Transverse colon (tissue), 4 donors: ENCODE measurements at regions not wholly inside any gene's neighbourhood (a gene's known extent, or its start where the extent isn't known, plus 50 kb on each side); places are given as distances from the start of the nearest gene placed in this dataset.

Source experiments
- DNase-seq: peaks from one replicate; pipeline ENCODE4 v3.0.0-alpha.2; 2019
- H3K27ac ChIP-seq, 4 donors: fragments of 200-600 bp; sonication (generic); 2 replicates each; pipeline ENCODE4 v1.5.1; 2016 to 2018; ENCODE audit warnings: inconsistent platforms in 4 of 4
- H3K27me3 ChIP-seq: fragments of 200-600 bp; sonication (generic); 2 replicates; pipeline ENCODE4 v1.5.1; 2017; ENCODE audit warnings: inconsistent platforms
- H3K36me3 ChIP-seq, 4 donors: fragments of 200-600 bp; sonication (generic); 2 replicates each; pipeline ENCODE4 v1.5.1; 2017 to 2019; ENCODE audit warnings: inconsistent platforms in 4 of 4
- H3K4me1 ChIP-seq, 4 donors: fragments of 200-600 bp; sonication (generic); 2 replicates each; pipeline ENCODE4 v1.5.1; 2017 to 2020; ENCODE audit warnings: inconsistent platforms in 4 of 4
- H3K4me3 ChIP-seq, 4 donors: fragments of 200-600 bp; sonication (generic); 1 replicate in 1 of 4; 2 replicates in 3 of 4; pipeline versions ENCODE4 v1.5.1 to v1.6.1; 2017 to 2019; ENCODE audit warnings: inconsistent platforms in 4 of 4
- H3K9me3 ChIP-seq, 2 donors: fragments of 200-600 bp; sonication (generic); 2 replicates each; pipeline ENCODE4 v1.5.1; 2017 to 2019; ENCODE audit warnings: inconsistent platforms in 2 of 2
- EP300 ChIP-seq: sonication (generic); formaldehyde crosslinking; IDR thresholded peaks from one replicate; pipeline ENCODE4 v1.6.1; 2017; ENCODE audit warnings: antibody characterized with exemption, low read depth
- POLR2A ChIP-seq: fragments of 450-650 bp; IDR thresholded peaks from one replicate; pipeline ENCODE4 v1.6.1; 2016; ENCODE audit warnings: antibody characterized with exemption, mild to moderate bottlenecking, moderate library complexity
- POLR2AphosphoS5 ChIP-seq, 3 donors: sonication (generic); formaldehyde crosslinking; IDR thresholded peaks; one replicate each; pipeline ENCODE4 v1.6.1; 2016; ENCODE audit warnings: antibody characterized with exemption in 3 of 3
- WGBS, 2 donors: methylation state at CpG; one replicate each; pipeline ENCODE4 v1.1.5; 2018; ENCODE audit warnings: low coverage in 1 of 2; 5-methylcytosine and 5-hydroxymethylcytosine counted together
- in situ Hi-C, 4 donors: fragments of 200-750 bp; cut with MboI; loops; one replicate each; pipeline versions ENCODE4 v1.15.0 to v1.15.1; 2017; ENCODE audit warnings: low sequenced_read_pairs in 3 of 4, low pct_ligation_motif_present in 1 of 4, low pct_unique_long_range_greater_than_20kb in 1 of 4
- intact Hi-C: fragments of 100-400 bp; cut with DNase I; formaldehyde crosslinking; loops from one replicate; pipeline ENCODE4 v1.15.1; 2023; ENCODE audit warnings: low total_unique reads
- TF ChIP-seq, protein P1 (sequence below), 5 experiments: fragments of 200-600 bp in 3 of 5; fragments of 450-650 bp in 2 of 5; sonication (generic) in 3 of 5; IDR thresholded peaks; 1 replicate in 2 of 5; 2 replicates in 3 of 5; pipeline ENCODE4 v1.5.1; 2016 to 2017; ENCODE audit warnings: antibody characterized with exemption in 5 of 5, inconsistent platforms in 3 of 5, mild to moderate bottlenecking in 2 of 5, moderate library complexity in 1 of 5

DNA sequence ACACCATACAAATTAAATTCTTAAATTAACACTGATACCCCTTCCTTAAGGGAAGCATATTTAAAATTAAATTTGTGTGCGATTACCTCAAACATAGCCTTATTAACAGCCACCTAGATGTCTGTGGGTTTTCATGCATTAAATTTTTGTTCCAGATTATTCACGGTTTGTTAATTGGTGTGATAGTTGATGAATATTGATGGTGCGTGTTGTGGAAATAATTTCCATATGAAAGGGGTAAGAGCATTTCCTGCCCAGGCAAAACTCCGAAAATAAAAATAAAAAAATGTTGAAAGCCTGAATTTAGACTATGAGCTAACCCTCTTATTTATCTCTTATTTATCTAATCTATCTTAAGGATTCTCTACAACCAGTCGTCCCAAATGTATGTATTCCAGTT is 679.3 kb upstream of the CELF2 start:
- 80 to 81% methylated on average over 5 of the region's 5 CpGs for WGBS, 2 donors
- DNase-seq, result no peak
- H3K4me1 ChIP-seq, result no peaks in the 10 kb centered on the region
- H3K36me3 ChIP-seq, result no peaks in the 10 kb centered on the region
- H3K9me3 ChIP-seq, result no peaks in the 10 kb centered on the region
- no peaks in the 10 kb centered on the region for H3K27me3 ChIP-seq
- H3K4me3 ChIP-seq, result no peak overlapping the region
- TF ChIP-seq POLR2A, result no peak
- no peak for TF ChIP-seq EP300
- TF ChIP-seq, protein P1, sequence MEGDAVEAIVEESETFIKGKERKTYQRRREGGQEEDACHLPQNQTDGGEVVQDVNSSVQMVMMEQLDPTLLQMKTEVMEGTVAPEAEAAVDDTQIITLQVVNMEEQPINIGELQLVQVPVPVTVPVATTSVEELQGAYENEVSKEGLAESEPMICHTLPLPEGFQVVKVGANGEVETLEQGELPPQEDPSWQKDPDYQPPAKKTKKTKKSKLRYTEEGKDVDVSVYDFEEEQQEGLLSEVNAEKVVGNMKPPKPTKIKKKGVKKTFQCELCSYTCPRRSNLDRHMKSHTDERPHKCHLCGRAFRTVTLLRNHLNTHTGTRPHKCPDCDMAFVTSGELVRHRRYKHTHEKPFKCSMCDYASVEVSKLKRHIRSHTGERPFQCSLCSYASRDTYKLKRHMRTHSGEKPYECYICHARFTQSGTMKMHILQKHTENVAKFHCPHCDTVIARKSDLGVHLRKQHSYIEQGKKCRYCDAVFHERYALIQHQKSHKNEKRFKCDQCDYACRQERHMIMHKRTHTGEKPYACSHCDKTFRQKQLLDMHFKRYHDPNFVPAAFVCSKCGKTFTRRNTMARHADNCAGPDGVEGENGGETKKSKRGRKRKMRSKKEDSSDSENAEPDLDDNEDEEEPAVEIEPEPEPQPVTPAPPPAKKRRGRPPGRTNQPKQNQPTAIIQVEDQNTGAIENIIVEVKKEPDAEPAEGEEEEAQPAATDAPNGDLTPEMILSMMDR (IDR thresholded peaks at IDR 0.05), result no peak
- no peak for TF ChIP-seq POLR2AphosphoS5 (IDR thresholded peaks at IDR 0.05)
- intact Hi-C loops (no loop called here), in situ Hi-C loops (no loop called here)
- H3K27ac ChIP-seq, result no peak overlapping the region

DNA sequence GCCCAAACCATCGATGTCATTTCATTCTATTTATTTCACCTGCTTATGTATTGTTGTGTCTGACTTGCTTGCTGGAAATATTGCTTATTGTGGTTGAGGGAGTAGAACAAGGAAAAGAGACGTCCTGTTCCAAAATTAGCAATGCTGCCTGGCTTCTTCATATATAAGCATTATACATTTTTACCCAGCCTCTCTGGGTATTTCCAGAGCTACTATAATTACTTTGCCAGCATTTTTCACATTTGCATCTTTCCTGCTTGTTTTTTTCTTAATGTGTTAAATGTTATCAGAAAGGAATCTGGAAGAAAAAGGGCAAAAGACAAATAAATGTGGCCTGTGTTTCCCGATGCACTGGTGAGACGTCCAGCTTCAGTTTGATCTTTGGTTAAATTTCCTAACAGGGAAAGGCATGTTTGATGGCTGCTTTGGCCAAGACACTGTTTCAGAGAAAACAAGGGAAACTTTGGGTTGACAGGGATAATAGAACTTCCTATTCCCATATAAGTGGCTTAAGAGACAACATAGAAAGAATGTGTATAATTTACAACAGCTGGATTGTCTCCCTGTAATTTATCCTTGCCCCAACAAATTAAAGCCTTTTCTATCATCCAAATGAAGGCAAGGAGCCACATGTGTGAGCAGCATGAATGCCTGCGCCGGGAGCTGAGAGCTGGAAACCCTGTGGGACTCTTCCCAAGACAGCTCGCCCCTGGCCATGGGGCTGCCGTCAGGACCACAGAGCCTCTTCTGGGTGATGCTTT is 671.1 kb upstream of the CELF2 start:
- no peaks in the 10 kb centered on the region for H3K9me3 ChIP-seq
- intact Hi-C loops, result no loop called here
- TF ChIP-seq, protein P1 (IDR thresholded peaks at IDR 0.05), result no peak
- TF ChIP-seq POLR2AphosphoS5 (IDR thresholded peaks at IDR 0.05) (no peak), POLR2A (no peak), EP300 (no peak)
- in situ Hi-C loops, result no loop called here
- DNase-seq, result no peak
- no peak overlapping the region for H3K27ac ChIP-seq
- H3K4me3 ChIP-seq, result no peak overlapping the region
- H3K4me1 ChIP-seq, result no peaks in the 10 kb centered on the region
- 64 to 71% methylated on average over 3 to 8 of the region's 8 CpGs for WGBS, 2 donors
- no peaks in the 10 kb centered on the region for H3K36me3 ChIP-seq
- no peaks in the 10 kb centered on the region for H3K27me3 ChIP-seq

DNA sequence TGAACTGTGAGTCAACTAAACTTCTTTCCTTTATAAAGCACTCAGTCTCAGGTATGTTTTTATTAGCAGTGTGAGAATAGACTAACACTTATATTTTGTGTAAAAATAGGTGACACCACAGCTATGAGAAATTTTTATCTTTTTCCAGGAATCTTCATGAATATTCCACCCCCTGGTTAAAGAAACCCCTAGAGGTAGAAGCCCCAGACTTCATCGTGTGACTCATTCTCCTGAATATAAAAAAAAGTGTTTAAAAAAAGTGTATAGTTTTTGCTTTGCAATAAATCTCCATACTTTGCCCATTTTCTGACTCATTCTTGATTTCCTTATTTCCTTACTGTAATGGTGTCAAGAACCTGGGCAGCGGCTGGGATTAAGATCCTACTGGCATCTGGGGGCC is 667.6 kb upstream of the CELF2 start:
- Histone ChIP-seq H3K36me3 (no peaks in the 10 kb centered on the region), H3K27me3 (no peaks in the 10 kb centered on the region), H3K27ac (no peak overlapping the region), H3K4me1 (no peaks in the 10 kb centered on the region), H3K9me3 (no peaks in the 10 kb centered on the region), H3K4me3 (no peak overlapping the region)
- WGBS, 2 donors, result 94 to 100% methylated on average over 1 to 2 of the region's 2 CpGs
- DNase-seq, result no peak
- in situ Hi-C loops (no loop called here), intact Hi-C loops (no loop called here)
- TF ChIP-seq, protein P1 (IDR thresholded peaks at IDR 0.05), result no peak
- no peak for TF ChIP-seq EP300
- TF ChIP-seq POLR2AphosphoS5 (IDR thresholded peaks at IDR 0.05), result no peak
- no peak for TF ChIP-seq POLR2A

DNA sequence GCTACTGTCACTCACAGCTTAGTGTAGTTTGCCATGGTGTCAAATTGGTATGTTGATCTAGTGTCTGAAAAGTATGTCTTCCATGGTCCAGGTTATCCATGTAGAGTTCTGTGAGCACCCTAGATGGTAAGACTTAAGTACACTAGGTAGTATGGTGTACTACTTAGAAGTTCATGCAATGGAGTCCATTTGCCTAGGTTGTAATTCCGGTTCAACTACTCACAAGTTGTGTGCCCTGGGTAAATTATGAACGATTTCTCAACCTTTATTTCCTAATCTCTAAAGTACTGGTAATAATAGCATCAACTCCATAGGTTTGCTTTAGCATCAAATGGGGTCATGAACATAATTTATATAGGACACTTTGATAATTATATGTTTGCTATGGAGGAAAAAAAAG is 666.2 kb upstream of the CELF2 start:
- H3K27me3 ChIP-seq, result no peaks in the 10 kb centered on the region
- 50 to 74% methylated on average over 1 to 2 of the region's 2 CpGs for WGBS, 2 donors
- in situ Hi-C loops, result no loop called here
- H3K4me1 ChIP-seq, result no peaks in the 10 kb centered on the region
- no peak overlapping the region for H3K4me3 ChIP-seq
- H3K36me3 ChIP-seq, result no peaks in the 10 kb centered on the region
- no peak overlapping the region for H3K27ac ChIP-seq
- intact Hi-C loops, result no loop called here
- DNase-seq, result no peak
- no peak for TF ChIP-seq POLR2A
- TF ChIP-seq POLR2AphosphoS5 (IDR thresholded peaks at IDR 0.05), result no peak
- TF ChIP-seq, protein P1 (IDR thresholded peaks at IDR 0.05), result no peak
- TF ChIP-seq EP300, result no peak
- H3K9me3 ChIP-seq, result no peaks in the 10 kb centered on the region
